ENCODE measurements at regions not wholly inside any gene's neighbourhood (a gene's known extent, or its start where the extent isn't known, plus 50 kb on each side); places are given as distances from the start of the nearest gene placed in this dataset.

- Mint-ChIP-seq H3K27me3 (ENCODE audit: low read depth in 3 of 3) (no peaks in the 10 kb centered on the region), H3K27ac (no peak overlapping the region), H3K4me3 (no peak overlapping the region), H3K9me3 (peaks cover 0 to 7% (median 4%) of the 10 kb centered on the region in 7 donors), H3K36me3 (no peaks in the 10 kb centered on the region), H3K4me1 (no peaks in the 10 kb centered on the region)
- H3K4me1 ChIP-seq (ENCODE audit: control insufficient read depth in 1 of 2, insufficient read depth in 2 of 2, low read length in 2 of 2) = no peaks in the 10 kb centered on the region
- H4K20me1 ChIP-seq (ENCODE audit: insufficient read depth, low read length) = no peaks in the 10 kb centered on the region
- H3K9ac ChIP-seq (ENCODE audit: insufficient read depth, low read length, poor library complexity, severe bottlenecking) = no peak overlapping the region
- H3K27me3 ChIP-seq (ENCODE audit: control insufficient read depth in 2 of 2, insufficient read depth in 2 of 2, low read length in 2 of 2) = no peaks in the 10 kb centered on the region
- H3K4me2 ChIP-seq (replicated peaks; ENCODE audit: extremely low read depth, low read length, poor library complexity, severe bottlenecking) = no peak overlapping the region
- H3K79me2 ChIP-seq (ENCODE audit: insufficient read depth, low read length) = no peaks in the 10 kb centered on the region
- no peaks in the 10 kb centered on the region for H3K36me3 ChIP-seq (replicated peaks in 1 of 2; ENCODE audit: control insufficient read depth in 1 of 2, insufficient read depth in 2 of 2, low read length in 2 of 2)
- no peak for TF ChIP-seq CTCF (IDR thresholded peaks at IDR 0.05)
- no peak overlapping the region for H3K27ac ChIP-seq (ENCODE audit: low read depth in 1 of 2, low read length in 2 of 2)
- no peak overlapping the region for H3K4me3 ChIP-seq (replicated peaks in 1 of 3; ENCODE audit: low read depth in 2 of 3, low read length in 3 of 3)
- no peak overlapping the region for H2AFZ ChIP-seq (ENCODE audit: insufficient read depth, low read depth, low read length, poor library complexity, severe bottlenecking)
- intact Hi-C loops (cut with micrococcal nuclease) = no loop called here
- WGBS (ENCODE audit: insufficient coverage) = no CpG with 5 or more reads among the region's 2 CpGs
- peaks cover 0 to 7% of the 10 kb centered on the region in 2 donors for H3K9me3 ChIP-seq (replicated peaks in 1 of 2; ENCODE audit: control insufficient read depth in 1 of 2, insufficient read depth in 1 of 2, low read length in 2 of 2)
- DNase-seq = no peak
Measured at GRCh38 chr2:124975648-124976047, 950.6 kb downstream of the CNTNAP5 start.

- no peaks in the 10 kb centered on the region for H3K36me3 Mint-ChIP-seq
- no peaks in the 10 kb centered on the region for H3K4me1 ChIP-seq (ENCODE audit: control insufficient read depth in 1 of 2, insufficient read depth in 2 of 2, low read length in 2 of 2)
- no peak overlapping the region for H3K4me2 ChIP-seq (replicated peaks; ENCODE audit: extremely low read depth, low read length, poor library complexity, severe bottlenecking)
- intact Hi-C loops (cut with micrococcal nuclease) = no loop called here
- no peak overlapping the region for H3K4me3 Mint-ChIP-seq
- no peak overlapping the region for H3K4me3 ChIP-seq (replicated peaks in 1 of 3; ENCODE audit: low read depth in 2 of 3, low read length in 3 of 3)
- 70% methylated on average over 2 of the region's 3 CpGs for WGBS (ENCODE audit: insufficient coverage)
- H3K36me3 ChIP-seq (replicated peaks in 1 of 2; ENCODE audit: control insufficient read depth in 1 of 2, insufficient read depth in 2 of 2, low read length in 2 of 2) = no peaks in the 10 kb centered on the region
- DNase-seq = no peak
- H3K27me3 Mint-ChIP-seq (ENCODE audit: low read depth in 3 of 3) = no peaks in the 10 kb centered on the region
- no peak overlapping the region for H3K27ac ChIP-seq (ENCODE audit: low read depth in 1 of 2, low read length in 2 of 2)
- peaks cover 0 to 7% of the 10 kb centered on the region in 2 donors for H3K9me3 ChIP-seq (replicated peaks in 1 of 2; ENCODE audit: control insufficient read depth in 1 of 2, insufficient read depth in 1 of 2, low read length in 2 of 2)
- no peak overlapping the region for H2AFZ ChIP-seq (ENCODE audit: insufficient read depth, low read depth, low read length, poor library complexity, severe bottlenecking)
- no peaks in the 10 kb centered on the region for H3K27me3 ChIP-seq (ENCODE audit: control insufficient read depth in 2 of 2, insufficient read depth in 2 of 2, low read length in 2 of 2)
- no peaks in the 10 kb centered on the region for H4K20me1 ChIP-seq (ENCODE audit: insufficient read depth, low read length)
- peaks cover 0 to 7% (median 3%) of the 10 kb centered on the region in 7 donors for H3K9me3 Mint-ChIP-seq
- no peaks in the 10 kb centered on the region for H3K4me1 Mint-ChIP-seq
- H3K79me2 ChIP-seq (ENCODE audit: insufficient read depth, low read length) = no peaks in the 10 kb centered on the region
- no peak overlapping the region for H3K27ac Mint-ChIP-seq
- TF ChIP-seq CTCF (IDR thresholded peaks at IDR 0.05) = no peak
- no peak overlapping the region for H3K9ac ChIP-seq (ENCODE audit: insufficient read depth, low read length, poor library complexity, severe bottlenecking)
Measured at GRCh38 chr2:124978597-124978996, 953.5 kb downstream of the CNTNAP5 start.
